IgD-negative memory B cell (primary cell): ENCODE measurements at regions not wholly inside any gene's neighbourhood (a gene's known extent, or its start where the extent isn't known, plus 50 kb on each side); places are given as distances from the start of the nearest gene placed in this dataset.

Experiments
- H3K27ac Mint-ChIP-seq, 3 donors: one replicate each; pipeline ENCODE4 v1.8.0; 2020 to 2022; ENCODE audit warnings: mild to moderate bottlenecking in 3 of 3, mixed read lengths in 3 of 3, moderate library complexity in 1 of 3
- H3K27me3 Mint-ChIP-seq: one replicate; pipeline ENCODE4 v1.8.0; 2021; ENCODE audit warnings: mixed read lengths
- H3K36me3 Mint-ChIP-seq: one replicate; pipeline ENCODE4 v1.8.0; 2020; ENCODE audit warnings: mild to moderate bottlenecking, mixed read lengths
- H3K4me1 Mint-ChIP-seq, 3 donors: one replicate each; pipeline ENCODE4 v1.8.0; 2020 to 2022; ENCODE audit warnings: mixed read lengths in 3 of 3, mild to moderate bottlenecking in 1 of 3
- H3K4me3 Mint-ChIP-seq, 4 donors: one replicate each; pipeline ENCODE4 v1.8.0; 2020 to 2022; ENCODE audit warnings: mild to moderate bottlenecking in 4 of 4, mixed read lengths in 4 of 4, moderate library complexity in 3 of 4
- H3K9me3 Mint-ChIP-seq, 3 donors: one replicate each; pipeline ENCODE4 v1.8.0; 2020 to 2021; ENCODE audit warnings: mixed read lengths in 3 of 3, mild to moderate bottlenecking in 1 of 3

- Mint-ChIP-seq H3K36me3 (no peaks in the 10 kb centered on the region), H3K27me3 (peaks cover 3% of the 10 kb centered on the region), H3K4me1 (no peaks in the 10 kb centered on the region), H3K27ac (no peak overlapping the region), H3K9me3 (peaks cover 9 to 16% (median 13%) of the 10 kb centered on the region in 3 donors), H3K4me3 (no peak overlapping the region)
These were observed 93.0 kb downstream of the MTPAP start for GRCh38 chr10:30256084-30256483.

GRCh38 chr10:30254926-30255325 is 94.2 kb downstream of the MTPAP start:
- no peak overlapping the region for H3K4me3 Mint-ChIP-seq
- H3K27ac Mint-ChIP-seq = no peak overlapping the region
- H3K36me3 Mint-ChIP-seq = no peaks in the 10 kb centered on the region
- no peaks in the 10 kb centered on the region for H3K4me1 Mint-ChIP-seq
- peaks cover 3% of the 10 kb centered on the region for H3K27me3 Mint-ChIP-seq
- H3K9me3 Mint-ChIP-seq = peaks cover 9 to 16% (median 13%) of the 10 kb centered on the region in 3 donors

- Mint-ChIP-seq H3K27me3 (no peaks in the 10 kb centered on the region), H3K9me3 (peaks cover 5 to 22% (median 17%) of the 10 kb centered on the region in 3 donors), H3K27ac (no peak overlapping the region), H3K36me3 (no peaks in the 10 kb centered on the region), H3K4me1 (peaks cover 0 to 6% (median 0%) of the 10 kb centered on the region in 3 donors), H3K4me3 (no peak overlapping the region)
These were observed 100.3 kb downstream of the MTPAP start for GRCh38 chr10:30248728-30249127.

GRCh38 chr10:30247704-30248103 is 101.4 kb downstream of the MTPAP start:
- peaks cover 0 to 6% (median 0%) of the 10 kb centered on the region in 3 donors for H3K4me1 Mint-ChIP-seq

GRCh38 chr10:30241422-30242110 is 107.5 kb downstream of the MTPAP start:
- H3K27ac Mint-ChIP-seq = no peak overlapping the region
- H3K4me3 Mint-ChIP-seq = no peak overlapping the region
- H3K4me1 Mint-ChIP-seq = no peaks in the 10 kb centered on the region
- H3K27me3 Mint-ChIP-seq = no peaks in the 10 kb centered on the region
- H3K9me3 Mint-ChIP-seq = peaks cover 0 to 2% (median 0%) of the 10 kb centered on the region in 3 donors
- H3K36me3 Mint-ChIP-seq = no peaks in the 10 kb centered on the region

More at GRCh38 chr10:30247704-30248103, 101.4 kb downstream of the MTPAP start:
- Mint-ChIP-seq H3K27me3 (no peaks in the 10 kb centered on the region), H3K4me3 (peak overlapping the region in 1 of 4 donors; percentile 63), H3K36me3 (no peaks in the 10 kb centered on the region), H3K27ac (peak overlapping the region in 1 of 3 donors; percentile 88), H3K9me3 (peaks cover 5 to 17% (median 15%) of the 10 kb centered on the region in 3 donors)

- Mint-ChIP-seq H3K4me3 (no peak overlapping the region), H3K4me1 (peaks cover 0 to 1% (median 0%) of the 10 kb centered on the region in 3 donors), H3K36me3 (no peaks in the 10 kb centered on the region), H3K27ac (no peak overlapping the region), H3K9me3 (peaks cover 0 to 7% (median 2%) of the 10 kb centered on the region in 3 donors), H3K27me3 (no peaks in the 10 kb centered on the region)
These were observed 110.2 kb downstream of the MTPAP start for GRCh38 chr10:30238836-30239235.

GRCh38 chr10:30233186-30233959 is 115.7 kb downstream of the MTPAP start:
- no peak overlapping the region for H3K27ac Mint-ChIP-seq
- no peaks in the 10 kb centered on the region for H3K36me3 Mint-ChIP-seq
- peaks cover 0 to 7% (median 2%) of the 10 kb centered on the region in 3 donors for H3K9me3 Mint-ChIP-seq
- H3K4me3 Mint-ChIP-seq = no peak overlapping the region
- H3K4me1 Mint-ChIP-seq = peaks cover 0 to 2% (median 1%) of the 10 kb centered on the region in 3 donors
- peaks cover 12% of the 10 kb centered on the region for H3K27me3 Mint-ChIP-seq

- peaks cover 0 to 7% (median 2%) of the 10 kb centered on the region in 3 donors for H3K9me3 Mint-ChIP-seq
- H3K4me3 Mint-ChIP-seq = no peak overlapping the region
- H3K27ac Mint-ChIP-seq = no peak overlapping the region
- peaks cover 0 to 2% (median 1%) of the 10 kb centered on the region in 3 donors for H3K4me1 Mint-ChIP-seq
- no peaks in the 10 kb centered on the region for H3K36me3 Mint-ChIP-seq
- peaks cover 12% of the 10 kb centered on the region for H3K27me3 Mint-ChIP-seq
These were observed 117.4 kb downstream of the MTPAP start for GRCh38 chr10:30231709-30232108.

- Mint-ChIP-seq H3K4me1 (peaks cover 0 to 2% (median 1%) of the 10 kb centered on the region in 3 donors), H3K36me3 (no peaks in the 10 kb centered on the region), H3K9me3 (peaks cover 0 to 7% (median 2%) of the 10 kb centered on the region in 3 donors), H3K27me3 (peaks cover 12% of the 10 kb centered on the region), H3K4me3 (no peak overlapping the region), H3K27ac (no peak overlapping the region)
These were observed 117.9 kb downstream of the MTPAP start for GRCh38 chr10:30231071-30231652.

GRCh38 chr10:30229536-30229935 is 119.5 kb downstream of the MTPAP start:
- Mint-ChIP-seq H3K27me3 (peaks cover 12% of the 10 kb centered on the region), H3K36me3 (no peaks in the 10 kb centered on the region), H3K9me3 (peaks cover 0 to 1% (median 0%) of the 10 kb centered on the region in 3 donors), H3K4me3 (no peak overlapping the region), H3K27ac (no peak overlapping the region), H3K4me1 (peaks cover 0 to 2% (median 0%) of the 10 kb centered on the region in 3 donors)

- H3K36me3 Mint-ChIP-seq = no peaks in the 10 kb centered on the region
- no peak overlapping the region for H3K4me3 Mint-ChIP-seq
- H3K27ac Mint-ChIP-seq = no peak overlapping the region
- H3K27me3 Mint-ChIP-seq = peaks cover 12% of the 10 kb centered on the region
- H3K4me1 Mint-ChIP-seq = peaks cover 0 to 2% (median 0%) of the 10 kb centered on the region in 3 donors
- no peaks in the 10 kb centered on the region for H3K9me3 Mint-ChIP-seq
These were observed 120.6 kb downstream of the MTPAP start for GRCh38 chr10:30228417-30229036.

- H3K9me3 Mint-ChIP-seq = no peaks in the 10 kb centered on the region
- peaks cover 6% of the 10 kb centered on the region for H3K27me3 Mint-ChIP-seq
These were observed 121.6 kb downstream of the MTPAP start for GRCh38 chr10:30227481-30227880.

GRCh38 chr10:30219971-30220751 is 128.9 kb downstream of the MTPAP start:
- Mint-ChIP-seq H3K4me3 (peak overlapping the region in 3 of 4 donors; percentile 49 to 85 (median 76)), H3K4me1 (peaks cover 3 to 9% (median 6%) of the 10 kb centered on the region in 3 donors), H3K27me3 (peaks cover 17% of the 10 kb centered on the region), H3K36me3 (peaks cover 4% of the 10 kb centered on the region), H3K27ac (no peak overlapping the region), H3K9me3 (no peaks in the 10 kb centered on the region)

More at GRCh38 chr10:30227481-30227880, 121.6 kb downstream of the MTPAP start:
- no peak overlapping the region for H3K4me3 Mint-ChIP-seq
- H3K27ac Mint-ChIP-seq = no peak overlapping the region
- peaks cover 0 to 2% (median 0%) of the 10 kb centered on the region in 3 donors for H3K4me1 Mint-ChIP-seq
- peaks cover 2% of the 10 kb centered on the region for H3K36me3 Mint-ChIP-seq

- H3K36me3 Mint-ChIP-seq = peaks cover 3% of the 10 kb centered on the region
- peaks cover 3 to 9% (median 6%) of the 10 kb centered on the region in 3 donors for H3K4me1 Mint-ChIP-seq
- H3K9me3 Mint-ChIP-seq = no peaks in the 10 kb centered on the region
- H3K27me3 Mint-ChIP-seq = peaks cover 18% of the 10 kb centered on the region
- no peak overlapping the region for H3K4me3 Mint-ChIP-seq
- H3K27ac Mint-ChIP-seq = no peak overlapping the region
These were observed 132.3 kb downstream of the MTPAP start for GRCh38 chr10:30216821-30217220.
